K562 (cell line): ENCODE measurements at regions not wholly inside any gene's neighbourhood (a gene's known extent, or its start where the extent isn't known, plus 50 kb on each side); places are given as distances from the start of the nearest gene placed in this dataset.

Experiments
- ASH1L ChIP-seq: fragments of 450-650 bp; IDR thresholded peaks from 2 replicates; pipeline ENCODE4 v1.6.1; 2018; ENCODE audit warnings: borderline replicate concordance, mild to moderate bottlenecking, low read depth; ENCODE audit not compliant: partially characterized antibody
- ATF6 ChIP-seq: sonication (generic); formaldehyde crosslinking; IDR thresholded peaks from 2 replicates; pipeline ENCODE4 v1.4.0; 2020; ENCODE audit warnings: mild to moderate bottlenecking, missing genetic modification reagents
- CBFA2T2 ChIP-seq: fragments of 450-650 bp; conservative IDR thresholded peaks from 2 replicates; pipeline ENCODE4 v1.6.1; 2017; ENCODE audit warnings: mild to moderate bottlenecking
- CEBPZ ChIP-seq: fragments of 150-350 bp; IDR thresholded peaks from 2 replicates; pipeline ENCODE4 v1.6.1; 2014; ENCODE audit warnings: low read depth, mild to moderate bottlenecking, low read length, borderline replicate concordance
- CTCFL ChIP-seq: IDR thresholded peaks from 2 replicates; pipeline ENCODE4 v1.6.1; 2011; ENCODE audit warnings: borderline replicate concordance, low read depth, mild to moderate bottlenecking, moderate library complexity, low read length; ENCODE audit not compliant: insufficient read depth, poor library complexity, severe bottlenecking
- ETV5 ChIP-seq: sonication (generic); formaldehyde crosslinking; IDR thresholded peaks from 2 replicates; pipeline ENCODE4 v1.4.0; 2020; ENCODE audit warnings: low read depth, mild to moderate bottlenecking, missing genetic modification reagents
- HNRNPL ChIP-seq: fragments of 200-400 bp; formaldehyde crosslinking; IDR thresholded peaks from 2 replicates; pipeline ENCODE4 v1.6.1; 2017; ENCODE audit warnings: low read depth, mild to moderate bottlenecking, low read length
- JUNB ChIP-seq: fragments of 450-650 bp; formaldehyde crosslinking; conservative IDR thresholded peaks from 2 replicates; pipeline ENCODE4 v1.4.0; 2020; ENCODE audit warnings: mild to moderate bottlenecking
- RFX1 ChIP-seq: fragments of 450-650 bp; IDR thresholded peaks from 2 replicates; pipeline ENCODE4 v1.6.1; 2016; ENCODE audit warnings: mild to moderate bottlenecking, moderate library complexity
- RFX7 ChIP-seq: fragments of 250-450 bp; sonication (Bioruptor Pico); IDR thresholded peaks from 2 replicates; pipeline ENCODE4 v1.5.1; 2021; ENCODE audit warnings: mild to moderate bottlenecking
- SRF ChIP-seq, 2 experiments: fragments of 250-450, 450-650 bp in 1 of 2; sonication (Bioruptor Pico) in 1 of 2; sonication (generic) in 1 of 2; formaldehyde crosslinking; IDR thresholded peaks; 2 replicates each; pipeline versions ENCODE4 v1.5.0 to v1.5.1; 2020 to 2022; ENCODE audit warnings: mild to moderate bottlenecking in 1 of 2, missing genetic modification reagents in 1 of 2
- TBP ChIP-seq: optimal IDR thresholded peaks from 2 replicates; pipeline ENCODE3; 2011; ENCODE audit warnings: low read depth, low read length, improper control_type of control experiment
- THRAP3 ChIP-seq: fragments of 450-650 bp; IDR thresholded peaks from 2 replicates; pipeline ENCODE4 v1.6.1; 2016; ENCODE audit warnings: mild to moderate bottlenecking, inconsistent platforms, borderline replicate concordance
- XRCC4 ChIP-seq: IDR thresholded peaks from one replicate; pipeline ENCODE4 v1.6.1; 2011; ENCODE audit not compliant: insufficient read depth, insufficient read length; ENCODE audit errors: extremely low read depth
- ZNF232 ChIP-seq: sonication (generic); formaldehyde crosslinking; IDR thresholded peaks from 2 replicates; pipeline ENCODE4 v1.8.0; 2022; ENCODE audit warnings: mild to moderate bottlenecking, missing genetic modification reagents

GRCh38 chr7:29647020-29647654, 83.5 kb downstream of the PRR15 start (continued):
- 0 out of 2 replicates have a peak, but pooled peaks have one; percentile 41 for TF ChIP-seq ETV5 (CRISPR knock-in tag)
- no peak for TF ChIP-seq HNRNPL
- TF ChIP-seq TBP, result no peak
- TF ChIP-seq CEBPZ, result no peak
- no peak for TF ChIP-seq ASH1L
- no peak for TF ChIP-seq ATF6
- TF ChIP-seq ZNF232 (CRISPR knock-in tag), result no peak
- no peak for TF ChIP-seq RFX1
- no peak for TF ChIP-seq CTCFL
- TF ChIP-seq CBFA2T2, result peak; percentile 92
- no peak for TF ChIP-seq JUNB (CRISPR knock-in tag)
- TF ChIP-seq SRF (CRISPR knock-in tag; IDR thresholded peaks at IDR 0.05), result no peak
- no peak for TF ChIP-seq THRAP3
- TF ChIP-seq XRCC4, result no peak
- TF ChIP-seq RFX7, result no peak
